GM12878 (cell line): ENCODE measurements at regions not wholly inside any gene's neighbourhood (a gene's known extent, or its start where the extent isn't known, plus 50 kb on each side); places are given as distances from the start of the nearest gene placed in this dataset.

Experiments
- CEBPB ChIP-seq, 2 experiments: fragments of 150-350 bp in 1 of 2; IDR thresholded peaks; 2 replicates each; pipeline ENCODE4 v1.6.1; 2012 to 2014; ENCODE audit warnings: low read depth in 2 of 2, low read length in 2 of 2, borderline replicate concordance in 1 of 2, inconsistent platforms in 1 of 2
- NBN ChIP-seq: fragments of 450-650 bp; IDR thresholded peaks from 2 replicates; pipeline ENCODE4 v1.6.1; 2016
- POLR2AphosphoS2 ChIP-seq: IDR thresholded peaks from 2 replicates; pipeline ENCODE4 v1.6.1; 2011; ENCODE audit warnings: low read depth, mild to moderate bottlenecking, low read length, improper control_type of control experiment, moderate library complexity

DNA sequence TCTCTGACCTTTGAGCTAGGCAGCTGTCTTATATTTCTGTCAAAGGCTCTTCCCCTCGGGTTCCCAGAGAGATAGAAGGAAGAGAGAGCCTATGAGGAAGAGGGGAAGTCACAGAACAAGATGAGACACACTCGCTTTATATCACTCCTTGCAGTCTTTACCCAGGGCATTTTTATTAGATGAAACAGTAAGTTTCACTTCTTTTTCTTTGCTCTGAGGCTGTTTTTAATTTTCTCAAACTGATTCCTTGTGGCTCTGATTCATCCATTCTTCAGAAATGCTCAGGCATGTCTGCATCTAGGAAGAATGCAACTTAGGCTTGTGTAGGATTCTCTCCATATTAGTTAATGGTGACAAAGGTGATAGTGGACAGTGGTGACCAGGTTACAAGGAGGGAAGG, 132.9 kb upstream of the CHD1 start:
- TF ChIP-seq POLR2AphosphoS2: no peak
- TF ChIP-seq CEBPB (IDR thresholded peaks at IDR 0.05; ENCODE audit: borderline replicate concordance in 1 of 2, low read depth in 2 of 2, low read length in 2 of 2): no peak
- no peak for TF ChIP-seq NBN
